ENCODE measurements at regions not wholly inside any gene's neighbourhood (a gene's known extent, or its start where the extent isn't known, plus 50 kb on each side); places are given as distances from the start of the nearest gene placed in this dataset.

DNA sequence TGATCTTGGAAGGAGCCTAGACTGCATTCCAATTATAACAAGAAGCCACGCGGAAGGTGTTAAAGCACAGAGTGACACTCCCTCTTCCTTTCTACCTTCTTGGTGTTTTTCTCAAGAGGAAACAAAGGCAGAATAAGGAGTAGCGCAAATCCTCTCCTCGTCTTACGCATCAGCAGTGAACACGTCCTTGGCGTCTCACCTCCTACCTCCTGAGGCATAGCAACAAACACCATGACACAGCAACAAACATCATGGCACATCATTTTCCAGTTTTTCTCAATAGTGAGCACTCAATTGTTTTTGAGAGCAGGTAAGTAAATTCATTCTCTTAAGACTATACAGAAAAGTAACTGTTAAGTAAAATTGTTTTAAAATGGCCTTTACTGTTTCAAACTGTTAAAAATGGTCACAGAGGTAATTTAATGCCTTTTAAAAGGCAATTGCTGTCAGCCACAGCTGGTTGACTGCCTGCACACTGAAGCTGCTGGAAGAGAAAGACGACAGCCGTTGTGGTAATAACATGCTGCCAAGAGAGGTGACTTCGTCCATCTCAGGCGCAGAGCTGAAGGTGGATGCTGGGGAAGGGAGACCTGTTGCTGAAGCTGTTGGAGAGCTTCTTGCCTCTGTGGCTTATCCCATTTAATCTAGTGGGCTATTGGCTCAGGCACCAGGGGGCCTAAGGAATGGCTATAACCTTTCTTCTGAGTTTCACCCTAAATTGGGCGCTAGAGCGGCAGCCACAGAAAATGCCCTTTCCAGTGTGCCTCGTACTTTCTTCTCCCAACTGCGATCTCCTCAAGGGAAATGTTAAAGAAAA is 703.7 kb downstream of the UQCRFS1 start:
- no peak for DNase-seq (ENCODE audit: low read depth, low spot score)

DNA sequence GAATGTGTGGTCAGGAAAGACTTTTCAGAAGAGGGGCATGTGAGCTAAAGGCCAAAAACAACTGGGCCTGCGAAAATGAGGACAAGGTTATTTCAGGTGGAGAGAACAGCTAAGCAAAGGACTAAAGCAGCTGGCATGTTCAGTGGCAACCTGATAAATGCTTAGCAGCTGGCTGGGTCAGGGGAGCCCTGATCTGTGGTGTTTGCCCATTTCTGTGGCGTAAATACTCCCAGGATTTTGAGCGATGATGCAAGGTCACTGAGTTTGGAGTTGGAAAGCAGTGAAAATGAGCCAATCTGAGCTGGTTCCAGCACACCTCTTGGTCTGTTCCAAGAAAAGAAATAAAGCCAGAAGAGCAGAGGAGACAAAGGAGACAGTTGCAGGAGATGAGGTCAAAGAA is 704.3 kb downstream of the UQCRFS1 start:
- DNase-seq (ENCODE audit: low read depth, low spot score), result no peak

DNA sequence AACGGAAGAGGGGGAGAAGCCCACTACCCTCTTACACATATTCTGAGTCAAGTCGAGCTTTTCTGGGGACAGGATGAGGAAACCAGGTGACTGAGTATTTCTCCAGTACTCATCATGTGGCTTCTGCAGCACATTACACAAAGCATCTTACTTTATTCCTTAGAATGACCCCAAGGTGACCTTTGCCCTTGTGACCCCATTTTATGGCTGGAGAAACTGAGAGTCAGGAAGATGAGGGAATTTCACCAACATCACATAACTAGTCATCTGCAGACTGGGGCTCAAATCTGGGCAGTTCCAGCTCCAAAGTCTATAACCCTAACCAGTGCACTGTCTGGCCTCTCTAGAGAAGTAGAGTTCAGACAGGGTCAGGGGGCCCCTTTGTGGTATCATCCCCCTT is 707.0 kb downstream of the UQCRFS1 start:
- no peak for DNase-seq (ENCODE audit: low read depth, low spot score)

DNA sequence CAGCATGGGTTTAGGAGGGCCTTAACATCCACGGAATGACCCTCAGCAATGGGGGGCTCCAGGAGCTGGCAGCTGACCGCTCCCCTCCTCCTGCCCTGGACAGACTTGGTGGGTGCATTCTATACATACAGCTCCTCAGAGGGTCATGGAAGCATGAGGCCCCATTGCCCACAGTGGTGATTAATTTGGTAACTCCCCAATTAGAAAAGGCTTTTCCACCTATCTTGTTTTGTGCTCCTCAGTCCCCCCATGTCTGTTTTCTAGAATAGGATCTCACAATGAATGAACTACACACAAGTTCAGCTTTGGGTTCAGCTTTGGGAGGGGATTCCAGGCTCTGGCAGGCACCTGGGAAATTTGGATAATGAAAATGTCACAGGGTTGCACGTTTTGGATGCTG is 707.8 kb downstream of the UQCRFS1 start:
- no peak for DNase-seq (ENCODE audit: low read depth, low spot score)

- DNase-seq (ENCODE audit: low read depth, low spot score), result no peak
Observed at GRCh38 chr19:28504727-28505126, 708.2 kb downstream of the UQCRFS1 start.

GRCh38 chr19:28504139-28504538 is 708.8 kb downstream of the UQCRFS1 start:
- no peak for DNase-seq (ENCODE audit: low read depth, low spot score)

GRCh38 chr19:28502879-28503734 is 709.8 kb downstream of the UQCRFS1 start:
- no peak for DNase-seq (ENCODE audit: low read depth, low spot score)

DNA sequence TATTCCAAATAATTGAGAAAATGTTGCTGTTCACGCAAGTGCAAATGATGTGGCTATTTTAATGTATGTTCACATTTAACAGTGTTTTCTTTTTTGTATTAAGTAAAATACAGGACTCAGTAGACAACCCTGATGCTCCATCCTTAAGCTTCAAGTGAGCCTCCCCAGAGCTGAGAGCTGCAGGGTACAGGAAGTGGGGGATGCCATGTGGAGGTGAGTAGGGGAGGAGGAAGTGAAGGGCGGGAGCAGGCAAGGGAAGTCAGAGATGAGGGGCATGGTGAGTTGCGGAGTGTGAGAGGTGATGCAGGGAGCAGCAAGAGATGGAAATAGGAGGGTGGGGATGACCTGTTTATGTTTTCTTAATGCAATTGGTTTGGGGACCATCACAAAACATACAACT is 711.0 kb downstream of the UQCRFS1 start:
- no peak for DNase-seq (ENCODE audit: low read depth, low spot score)

DNA sequence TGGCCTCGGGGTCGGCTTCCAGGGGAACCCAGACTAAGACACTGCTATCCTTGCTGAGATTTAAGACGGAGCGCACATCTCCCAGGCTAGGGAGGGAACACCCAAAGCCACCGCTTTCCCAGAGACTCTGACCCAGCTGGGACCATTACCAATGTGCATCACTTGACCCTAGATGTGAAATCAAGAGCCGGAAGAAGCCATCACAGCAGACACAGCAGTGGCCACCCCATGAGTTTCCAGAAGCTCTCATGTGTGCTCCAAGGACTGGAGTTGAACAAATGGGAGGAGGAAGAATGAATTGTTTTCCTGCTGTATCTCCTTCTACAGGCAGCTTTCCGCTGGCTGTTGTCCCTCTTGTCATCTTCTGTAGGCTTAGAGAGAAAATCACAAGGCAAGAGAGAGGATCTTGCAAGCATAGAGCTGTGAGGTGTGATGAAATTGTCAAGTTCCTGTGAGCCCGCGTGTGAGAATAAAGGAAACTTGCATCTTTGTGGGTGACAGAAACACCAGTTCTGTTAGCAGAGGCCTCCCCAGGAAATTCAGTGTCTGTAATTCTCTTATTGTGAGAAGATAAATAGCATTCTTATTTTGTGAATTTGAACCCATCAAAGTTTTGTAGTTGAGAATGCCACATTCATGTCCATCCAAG is 711.8 kb downstream of the UQCRFS1 start:
- no peak for DNase-seq (ENCODE audit: low read depth, low spot score)

GRCh38 chr19:28500296-28500695 is 712.7 kb downstream of the UQCRFS1 start:
- DNase-seq (ENCODE audit: low read depth, low spot score), result no peak

DNA sequence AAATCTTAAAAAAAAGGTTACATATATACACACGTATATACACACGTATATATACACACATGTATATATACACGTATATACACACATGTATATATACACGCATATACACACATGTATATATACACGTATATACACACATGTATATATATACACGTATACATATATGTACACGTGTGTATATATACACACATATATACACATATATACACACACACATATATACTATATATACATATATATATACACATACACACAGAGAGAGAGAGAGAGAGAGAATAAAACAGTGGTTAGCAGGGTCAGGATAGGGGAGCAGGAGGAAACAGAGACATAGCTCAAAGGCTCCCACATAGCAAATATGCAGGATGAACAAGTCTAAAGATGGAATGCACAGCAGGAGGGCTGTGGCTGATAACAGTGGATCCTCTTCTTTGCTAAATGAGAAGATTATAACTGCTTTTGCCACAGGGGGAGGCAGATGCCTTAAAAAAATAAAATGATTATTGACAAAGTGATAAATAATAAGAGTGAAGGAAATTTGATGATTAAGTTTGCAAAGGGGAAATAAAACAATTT is 714.5 kb downstream of the UQCRFS1 start:
- no peak for DNase-seq (ENCODE audit: low read depth, low spot score)

GRCh38 chr19:28497887-28498286 is 715.1 kb downstream of the UQCRFS1 start:
- no peak for DNase-seq (ENCODE audit: low read depth, low spot score)

DNA sequence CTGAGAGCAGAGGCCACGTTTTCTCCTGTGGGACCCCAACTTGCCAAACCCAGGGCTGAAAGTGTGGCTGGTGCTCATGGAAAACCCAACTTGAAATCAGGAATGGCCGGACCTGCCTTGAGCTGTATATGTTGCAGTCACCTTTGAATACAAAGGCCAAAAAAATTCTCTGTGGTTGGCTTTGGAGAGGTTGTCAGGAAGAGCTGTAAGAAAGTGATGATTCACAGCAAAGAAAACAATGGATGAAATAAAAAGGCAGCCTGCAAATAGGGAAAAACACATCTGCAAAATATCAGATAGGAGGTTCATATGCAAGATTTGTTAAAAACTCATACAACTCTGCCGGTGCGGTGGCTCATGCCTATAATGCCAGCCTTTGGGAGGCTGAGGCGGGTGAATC is 715.8 kb downstream of the UQCRFS1 start:
- no peak for DNase-seq (ENCODE audit: low read depth, low spot score)

GRCh38 chr19:28495046-28495445 is 717.9 kb downstream of the UQCRFS1 start:
- DNase-seq (ENCODE audit: low read depth, low spot score), result no peak

GRCh38 chr19:28494461-28494860 is 718.5 kb downstream of the UQCRFS1 start:
- DNase-seq (ENCODE audit: low read depth, low spot score), result no peak

GRCh38 chr19:28493884-28494283 is 719.1 kb downstream of the UQCRFS1 start:
- no peak for DNase-seq (ENCODE audit: low read depth, low spot score)

- DNase-seq (ENCODE audit: low read depth, low spot score), result no peak
Observed at GRCh38 chr19:28492621-28493020, 720.3 kb downstream of the UQCRFS1 start.

- no peak for DNase-seq (ENCODE audit: low read depth, low spot score)
Observed at GRCh38 chr19:28492201-28492600, 720.8 kb downstream of the UQCRFS1 start.

- no peak for DNase-seq (ENCODE audit: low read depth, low spot score)
Observed at GRCh38 chr19:28489776-28490175, 723.2 kb downstream of the UQCRFS1 start.

DNA sequence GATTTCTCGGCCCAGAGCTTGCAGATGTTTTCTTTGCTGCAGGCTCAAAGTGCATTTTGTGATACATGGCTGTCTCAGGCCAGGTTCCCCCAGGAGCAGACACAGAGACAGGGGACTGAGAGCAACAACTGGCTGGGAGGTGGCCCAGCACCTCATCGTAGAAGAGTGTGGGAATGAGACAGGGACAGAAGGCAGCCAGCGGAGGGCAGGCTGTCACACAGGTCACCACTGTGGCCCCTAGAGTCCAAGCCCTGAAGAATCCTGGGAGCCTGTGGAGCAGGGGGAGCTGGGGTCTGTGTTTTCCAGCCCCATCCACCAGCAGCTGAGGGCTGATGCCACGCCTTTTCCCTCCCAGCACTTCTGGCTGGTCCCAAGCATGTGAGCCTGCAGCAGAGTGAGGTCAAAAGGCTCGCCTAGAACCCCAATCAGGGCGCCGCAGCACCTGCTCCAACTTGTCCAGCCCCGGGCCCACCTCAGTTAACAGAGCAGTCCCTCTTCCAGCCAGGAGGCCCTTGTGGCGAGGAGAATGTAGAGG is 723.8 kb downstream of the UQCRFS1 start:
- DNase-seq (ENCODE audit: low read depth, low spot score), result no peak

DNA sequence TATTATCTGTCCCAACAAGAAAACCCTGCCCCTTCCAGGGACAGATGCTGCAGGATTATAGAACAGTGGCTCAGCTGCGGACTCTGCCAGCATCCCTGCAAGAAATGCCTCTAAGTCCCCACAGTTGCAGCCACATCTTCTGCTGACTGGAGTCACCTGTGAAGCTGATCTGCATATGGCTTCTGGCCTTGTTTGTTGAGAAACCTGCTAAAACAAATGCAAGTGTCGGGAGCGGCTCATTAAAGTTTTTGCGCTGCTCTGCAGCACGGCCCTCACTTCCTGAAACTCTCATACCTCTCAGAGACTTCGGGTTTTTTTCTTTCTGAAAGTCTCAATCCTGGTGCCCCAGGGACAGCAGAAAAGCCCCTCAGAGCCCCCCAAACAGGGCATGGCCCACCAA is 725.0 kb downstream of the UQCRFS1 start:
- no peak for DNase-seq (ENCODE audit: low read depth, low spot score)

GRCh38 chr19:28486926-28487325 is 726.0 kb downstream of the UQCRFS1 start:
- DNase-seq (ENCODE audit: low read depth, low spot score), result no peak

Data from iPS DF 19.7 (cell line).